ENCODE measurements at regions not wholly inside any gene's neighbourhood (a gene's known extent, or its start where the extent isn't known, plus 50 kb on each side); places are given as distances from the start of the nearest gene placed in this dataset.

- Histone ChIP-seq H3K79me2 (ENCODE audit: control insufficient read depth, insufficient read depth, low read length) (no peaks in the 10 kb centered on the region), H3K4me3 (replicated peaks in 1 of 4; ENCODE audit: control extremely low read depth in 1 of 4, insufficient read depth in 1 of 4, low read depth in 3 of 4, low read length in 4 of 4) (no peak overlapping the region), H3K9me3 (ENCODE audit: control insufficient read depth, insufficient read depth, low read depth, low read length) (no peaks in the 10 kb centered on the region), H3K9ac (ENCODE audit: insufficient read depth, low read length) (no peak overlapping the region), H4K20me1 (ENCODE audit: control insufficient read depth, extremely low read depth, insufficient read depth, low read length) (no peaks in the 10 kb centered on the region), H3K27me3 (ENCODE audit: control insufficient read depth, insufficient read depth, low read length) (peaks cover 3% of the 10 kb centered on the region), H2AFZ (ENCODE audit: low read length) (no peak overlapping the region), H3K36me3 (ENCODE audit: control insufficient read depth, insufficient read depth, low read length) (no peaks in the 10 kb centered on the region), H3K4me1 (ENCODE audit: control insufficient read depth, extremely low read depth, insufficient read depth, low read length) (no peaks in the 10 kb centered on the region), H3K4me2 (ENCODE audit: extremely low read depth, insufficient read depth, low read length) (no peak overlapping the region), H3K27ac (ENCODE audit: insufficient read depth, low read length) (no peak overlapping the region)
- no peak for DNase-seq (ENCODE audit: low read depth in 2 of 2)
- TF ChIP-seq CTCF (conservative IDR thresholded peaks at IDR 0.05 in 1 of 2, IDR thresholded peaks at IDR 0.05 in 1 of 2; ENCODE audit: low read depth in 1 of 2, low read length in 2 of 2) (no peak), EZH2 (IDR thresholded peaks at IDR 0.05; ENCODE audit: low read length, missing control alignments) (no peak)
Observed at GRCh38 chr2:133927894-133928293, 326.0 kb upstream of the MGAT5 start.

GRCh38 chr2:133936096-133936495 is 317.8 kb upstream of the MGAT5 start:
- Histone ChIP-seq H3K4me3 (replicated peaks in 1 of 4; ENCODE audit: control extremely low read depth in 1 of 4, insufficient read depth in 1 of 4, low read depth in 3 of 4, low read length in 4 of 4) (no peak overlapping the region), H3K4me1 (ENCODE audit: control insufficient read depth, extremely low read depth, insufficient read depth, low read length) (no peaks in the 10 kb centered on the region), H3K27me3 (ENCODE audit: control insufficient read depth, insufficient read depth, low read length) (no peaks in the 10 kb centered on the region), H3K27ac (ENCODE audit: insufficient read depth, low read length) (no peak overlapping the region), H4K20me1 (ENCODE audit: control insufficient read depth, extremely low read depth, insufficient read depth, low read length) (no peaks in the 10 kb centered on the region), H3K4me2 (ENCODE audit: extremely low read depth, insufficient read depth, low read length) (no peak overlapping the region), H2AFZ (ENCODE audit: low read length) (no peak overlapping the region), H3K9me3 (ENCODE audit: control insufficient read depth, insufficient read depth, low read depth, low read length) (no peaks in the 10 kb centered on the region), H3K36me3 (ENCODE audit: control insufficient read depth, insufficient read depth, low read length) (no peaks in the 10 kb centered on the region), H3K79me2 (ENCODE audit: control insufficient read depth, insufficient read depth, low read length) (no peaks in the 10 kb centered on the region), H3K9ac (ENCODE audit: insufficient read depth, low read length) (no peak overlapping the region)
- DNase-seq (ENCODE audit: low read depth in 2 of 2) = no peak
- no peak for TF ChIP-seq CTCF (conservative IDR thresholded peaks at IDR 0.05 in 1 of 2, IDR thresholded peaks at IDR 0.05 in 1 of 2; ENCODE audit: low read depth in 1 of 2, low read length in 2 of 2)
- no peak for TF ChIP-seq EZH2 (IDR thresholded peaks at IDR 0.05; ENCODE audit: low read length, missing control alignments)

- H3K4me2 ChIP-seq (ENCODE audit: extremely low read depth, insufficient read depth, low read length) = no peak overlapping the region
- H3K27me3 ChIP-seq (ENCODE audit: control insufficient read depth, insufficient read depth, low read length) = no peaks in the 10 kb centered on the region
- H3K9me3 ChIP-seq (ENCODE audit: control insufficient read depth, insufficient read depth, low read depth, low read length) = no peaks in the 10 kb centered on the region
- H3K79me2 ChIP-seq (ENCODE audit: control insufficient read depth, insufficient read depth, low read length) = no peaks in the 10 kb centered on the region
- TF ChIP-seq CTCF (conservative IDR thresholded peaks at IDR 0.05 in 1 of 2, IDR thresholded peaks at IDR 0.05 in 1 of 2; ENCODE audit: low read depth in 1 of 2, low read length in 2 of 2) (no peak), EZH2 (IDR thresholded peaks at IDR 0.05; ENCODE audit: low read length, missing control alignments) (no peak)
- no peak overlapping the region for H3K4me3 ChIP-seq (replicated peaks in 1 of 4; ENCODE audit: control extremely low read depth in 1 of 4, insufficient read depth in 1 of 4, low read depth in 3 of 4, low read length in 4 of 4)
- H4K20me1 ChIP-seq (ENCODE audit: control insufficient read depth, extremely low read depth, insufficient read depth, low read length) = no peaks in the 10 kb centered on the region
- no peak overlapping the region for H2AFZ ChIP-seq (ENCODE audit: low read length)
- H3K36me3 ChIP-seq (ENCODE audit: control insufficient read depth, insufficient read depth, low read length) = no peaks in the 10 kb centered on the region
- no peaks in the 10 kb centered on the region for H3K4me1 ChIP-seq (ENCODE audit: control insufficient read depth, extremely low read depth, insufficient read depth, low read length)
- H3K9ac ChIP-seq (ENCODE audit: insufficient read depth, low read length) = no peak overlapping the region
- DNase-seq (ENCODE audit: low read depth in 2 of 2) = no peak
- no peak overlapping the region for H3K27ac ChIP-seq (ENCODE audit: insufficient read depth, low read length)
Observed at GRCh38 chr2:133936601-133937000, 317.3 kb upstream of the MGAT5 start.
